Endothelial cell of umbilical vein (primary cell): ENCODE measurements at regions not wholly inside any gene's neighbourhood (a gene's known extent, or its start where the extent isn't known, plus 50 kb on each side); places are given as distances from the start of the nearest gene placed in this dataset.

Source experiments
- BruUV-seq: library from RNA; stranded (reverse); fragments of 400-500 nt; replicated peaks from 2 replicates; lab custom pipeline; 2021; lab: Mats Ljungman, UMichigan
- CTCF ChIA-PET: fragments of 300-600, 350-600 bp; sonication (Branson Sonifier 250); formaldehyde crosslinking; loops from one replicate; lab custom pipeline; 2021; ENCODE audit warnings: antibody characterized with exemption, inconsistent platforms; lab: Charles Lee
- POLR2A ChIA-PET: fragments of 300-600, 350-600 bp; sonication (Branson Sonifier 250); formaldehyde crosslinking; loops from one replicate; lab custom pipeline; 2021; ENCODE audit warnings: antibody characterized with exemption, inconsistent platforms; lab: Charles Lee
- DNase-seq: peaks from one replicate; pipeline ENCODE4 v3.0.0-alpha.2; 2011; ENCODE audit warnings: low read depth, low spot score
- FAIRE-seq: peaks from 2 replicates; lab custom pipeline; 2011; peaks lifted over from hg19 to GRCh38; lab: Jason Lieb, UNC
- H2AFZ ChIP-seq: 2 replicates; pipeline ENCODE4 v1.6.0; 2012; ENCODE audit warnings: low read depth, low read length, control low read depth, inconsistent platforms
- H3K27ac ChIP-seq: 2 replicates; pipeline ENCODE4 v1.5.1; 2011; ENCODE audit warnings: low read depth, mild to moderate bottlenecking, control low read depth, low read length, moderate library complexity; ENCODE audit not compliant: insufficient read depth
- H3K27me3 ChIP-seq, 2 experiments: 2 replicates each; pipeline versions ENCODE4 v1.6.0 to v1.6.1; 2011; ENCODE audit warnings: low read length in 2 of 2, mixed read lengths in 1 of 2; ENCODE audit not compliant: control insufficient read depth in 2 of 2, insufficient read depth in 2 of 2
- H3K36me3 ChIP-seq, 2 experiments: 2 replicates in 1 of 2; 3 replicates in 1 of 2; pipeline ENCODE4 v1.5.1; 2011; ENCODE audit warnings: low read length in 2 of 2, mild to moderate bottlenecking in 1 of 2, moderate library complexity in 1 of 2; ENCODE audit not compliant: control insufficient read depth in 2 of 2, insufficient read depth in 2 of 2; ENCODE audit errors: extremely low read depth in 1 of 2
- H3K4me1 ChIP-seq: 3 replicates; pipeline ENCODE4 v1.5.1; 2011; ENCODE audit warnings: mild to moderate bottlenecking, low read length; ENCODE audit not compliant: control insufficient read depth, insufficient read depth; ENCODE audit errors: extremely low read depth
- H3K4me2 ChIP-seq: 2 replicates; pipeline ENCODE4 v1.6.1; 2011; ENCODE audit warnings: low read length, control low read depth, mixed read lengths; ENCODE audit not compliant: insufficient read depth
- H3K4me3 ChIP-seq, 3 experiments: fragments of 200-600 bp in 1 of 3; sonication (generic), shearing (Covaris generic) in 1 of 3; replicated peaks in 1 of 3; 2 replicates each; pipeline ENCODE4 v1.5.1; 2011 to 2016; ENCODE audit warnings: control low read depth in 3 of 3, low read length in 3 of 3, mild to moderate bottlenecking in 2 of 3, inconsistent platforms in 1 of 3, low read depth in 1 of 3, moderate library complexity in 1 of 3; ENCODE audit not compliant: insufficient read depth in 1 of 3
- H3K79me2 ChIP-seq: 2 replicates; pipeline ENCODE4 v1.6.0; 2012; ENCODE audit warnings: low read length, inconsistent platforms; ENCODE audit not compliant: control insufficient read depth, insufficient read depth
- H3K9ac ChIP-seq: replicated peaks from 2 replicates; pipeline ENCODE3; 2011; ENCODE audit warnings: low read length, control low read depth; ENCODE audit not compliant: insufficient read depth; ENCODE audit errors: extremely low read depth
- H3K9me1 ChIP-seq: replicated peaks from 3 replicates; pipeline ENCODE4 v1.6.0; 2011; ENCODE audit warnings: mild to moderate bottlenecking, low read length; ENCODE audit not compliant: control insufficient read depth, insufficient read depth; ENCODE audit errors: extremely low read depth
- H3K9me3 ChIP-seq: replicated peaks from 2 replicates; pipeline ENCODE4 v1.5.1; 2012; ENCODE audit warnings: low read length, inconsistent platforms; ENCODE audit not compliant: control insufficient read depth, insufficient read depth
- H4K20me1 ChIP-seq: replicated peaks from 2 replicates; pipeline ENCODE3; 2011; ENCODE audit warnings: mild to moderate bottlenecking, low read length; ENCODE audit not compliant: control insufficient read depth, insufficient read depth; ENCODE audit errors: extremely low read depth
- EZH2 ChIP-seq: IDR thresholded peaks from 2 replicates; pipeline ENCODE4 v1.6.1; 2012; ENCODE audit warnings: borderline replicate concordance, low read depth, mild to moderate bottlenecking, moderate library complexity, low read length, inconsistent platforms; ENCODE audit not compliant: severe bottlenecking
- FOS ChIP-seq: IDR thresholded peaks from 2 replicates; pipeline ENCODE4 v1.6.1; 2011; ENCODE audit warnings: mild to moderate bottlenecking, low read length, moderate library complexity, borderline replicate concordance; ENCODE audit not compliant: insufficient read depth
- GATA2 ChIP-seq: IDR thresholded peaks from 2 replicates; pipeline ENCODE4 v1.7.0; 2011; ENCODE audit warnings: low read depth, mild to moderate bottlenecking, moderate library complexity, mixed read lengths, low read length; ENCODE audit not compliant: insufficient read length, insufficient read depth
- JUN ChIP-seq: IDR thresholded peaks from 2 replicates; pipeline ENCODE4 v1.6.1; 2011; ENCODE audit warnings: borderline replicate concordance, low read depth; ENCODE audit not compliant: insufficient read length, insufficient read depth
- MYC ChIP-seq: IDR thresholded peaks from one replicate; pipeline ENCODE4 v1.6.1; 2011; ENCODE audit warnings: mild to moderate bottlenecking, low read depth, low read length
- POLR2A ChIP-seq: IDR thresholded peaks from 2 replicates; pipeline ENCODE4 v1.6.1; 2012; ENCODE audit warnings: low read depth, mild to moderate bottlenecking, control low read depth, low read length
- POLR2AphosphoS5 ChIP-seq: IDR thresholded peaks from 2 replicates; pipeline ENCODE4 v1.6.1; 2012; ENCODE audit warnings: low read depth, mild to moderate bottlenecking, control low read depth, low read length, moderate library complexity; ENCODE audit not compliant: insufficient read depth
- dilution Hi-C: fragments of 300-500 bp; cut with MboI; formaldehyde crosslinking; loops from one replicate; pipeline ENCODE4 v1.15.0; 2019; ENCODE audit warnings: low sequenced_read_pairs; ENCODE audit not compliant: extremely low pct_ligation_motif_present
- intact Hi-C: fragments of 100-400 bp; cut with micrococcal nuclease; formaldehyde crosslinking; loops from one replicate; pipeline ENCODE4 v1.10.0; 2022
- TF ChIP-seq, protein P1 (sequence below): IDR thresholded peaks from 2 replicates; pipeline ENCODE4 v1.6.1; 2011; ENCODE audit not compliant: insufficient read depth, insufficient read length
- TF ChIP-seq, protein P2 (sequence below), 2 donors: IDR thresholded peaks; 1 replicate in 1 of 2; 2 replicates in 1 of 2; pipeline ENCODE4 v1.5.1; 2011; ENCODE audit warnings: low read length in 2 of 2, mild to moderate bottlenecking in 2 of 2, moderate library complexity in 2 of 2, control low read depth in 1 of 2, inconsistent platforms in 1 of 2, low read depth in 1 of 2; ENCODE audit not compliant: insufficient read depth in 1 of 2; ENCODE audit errors: extremely low read depth in 1 of 2

DNA sequence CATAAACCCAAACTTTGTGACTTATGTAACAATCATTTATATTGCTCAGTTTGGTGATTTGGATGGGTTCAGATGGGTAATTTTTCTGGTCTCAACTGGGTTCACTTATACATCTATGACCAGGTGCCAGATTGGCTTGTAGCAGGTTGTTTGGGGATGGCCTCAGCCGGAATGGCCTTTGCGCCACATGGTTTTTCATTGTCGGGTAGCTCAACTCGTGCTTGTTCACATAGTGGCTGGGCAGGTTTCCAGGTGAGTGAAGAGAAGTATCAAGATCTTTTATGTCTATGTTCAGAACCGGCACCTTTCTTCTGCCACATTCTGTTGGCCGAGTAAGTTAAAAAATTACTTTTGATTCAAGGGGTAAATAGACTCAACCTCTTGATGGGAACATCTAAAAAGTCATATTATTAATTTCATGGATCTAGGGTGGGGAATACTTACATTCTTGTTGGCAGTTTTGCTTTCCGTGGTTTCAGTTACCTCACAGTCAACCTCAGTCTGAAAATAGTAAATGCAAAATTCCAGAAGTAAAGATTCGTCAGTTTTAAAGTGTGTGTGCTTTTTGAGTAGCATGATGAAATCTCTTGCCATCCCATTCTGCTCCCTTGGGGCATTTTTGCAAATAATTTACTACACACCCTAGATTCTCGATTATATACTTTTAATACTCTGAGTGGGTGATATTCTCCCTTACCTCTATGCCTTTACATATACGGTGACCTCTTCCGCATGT lies 745.7 kb upstream of the CCDC54 start:
- Histone ChIP-seq H4K20me1 (no peaks in the 10 kb centered on the region), H3K4me1 (peaks cover 15% of the 10 kb centered on the region), H3K27ac (no peak overlapping the region), H3K9me1 (no peaks in the 10 kb centered on the region), H3K4me3 (no peak overlapping the region), H3K79me2 (no peaks in the 10 kb centered on the region), H3K36me3 (no peaks in the 10 kb centered on the region), H3K9me3 (no peaks in the 10 kb centered on the region), H3K9ac (no peak overlapping the region), H3K4me2 (no peak overlapping the region), H3K27me3 (no peaks in the 10 kb centered on the region), H2AFZ (no peak overlapping the region)
- DNase-seq = no peak
- dilution Hi-C loops (no loop called here), intact Hi-C loops (no loop called here)
- CTCF ChIA-PET = no interaction called here
- no peak for FAIRE-seq
- TF ChIP-seq FOS = no peak
- no peak for TF ChIP-seq EZH2
- TF ChIP-seq, protein P1, sequence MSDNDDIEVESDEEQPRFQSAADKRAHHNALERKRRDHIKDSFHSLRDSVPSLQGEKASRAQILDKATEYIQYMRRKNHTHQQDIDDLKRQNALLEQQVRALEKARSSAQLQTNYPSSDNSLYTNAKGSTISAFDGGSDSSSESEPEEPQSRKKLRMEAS = no peak
- no peak for TF ChIP-seq GATA2
- no peak for TF ChIP-seq MYC
- BruUV-seq = no TSS peak
- POLR2A ChIA-PET = no interaction called here

DNA sequence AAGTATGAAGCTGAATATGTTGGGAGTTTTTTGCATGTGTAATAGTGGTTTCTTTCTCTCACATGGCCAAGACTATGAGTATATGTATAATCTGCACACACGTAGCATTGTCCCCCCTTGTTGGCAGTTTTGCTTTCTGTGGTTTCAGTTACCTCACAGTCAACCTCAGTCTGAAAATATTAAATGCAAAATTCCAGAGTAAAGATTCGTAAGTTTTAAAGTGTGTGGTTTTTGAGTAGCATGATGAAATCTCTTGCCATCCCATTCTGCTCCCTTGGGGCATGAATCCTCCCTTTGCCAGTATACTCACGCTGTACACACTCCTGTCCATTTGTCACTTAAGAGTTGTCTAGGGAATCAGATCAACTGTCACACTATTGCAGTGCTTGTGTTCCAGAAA lies 742.0 kb upstream of the CCDC54 start:
- no peak for FAIRE-seq
- no peaks in the 10 kb centered on the region for H3K27me3 ChIP-seq
- H3K27ac ChIP-seq = no peak overlapping the region
- dilution Hi-C loops = no loop called here
- no peak overlapping the region for H2AFZ ChIP-seq
- H3K4me3 ChIP-seq = no peak overlapping the region
- intact Hi-C loops = no loop called here
- BruUV-seq = no TSS peak
- ChIA-PET POLR2A (no interaction called here), CTCF (no interaction called here)
- no peaks in the 10 kb centered on the region for H3K79me2 ChIP-seq
- DNase-seq = no peak
- TF ChIP-seq MYC = no peak
- no peak for TF ChIP-seq JUN
- TF ChIP-seq EZH2 = no peak
- no peak for TF ChIP-seq GATA2
- TF ChIP-seq POLR2A = no peak
- no peak for TF ChIP-seq FOS
- TF ChIP-seq, protein P1 = no peak
- no peak for TF ChIP-seq POLR2AphosphoS5
- TF ChIP-seq, protein P2, sequence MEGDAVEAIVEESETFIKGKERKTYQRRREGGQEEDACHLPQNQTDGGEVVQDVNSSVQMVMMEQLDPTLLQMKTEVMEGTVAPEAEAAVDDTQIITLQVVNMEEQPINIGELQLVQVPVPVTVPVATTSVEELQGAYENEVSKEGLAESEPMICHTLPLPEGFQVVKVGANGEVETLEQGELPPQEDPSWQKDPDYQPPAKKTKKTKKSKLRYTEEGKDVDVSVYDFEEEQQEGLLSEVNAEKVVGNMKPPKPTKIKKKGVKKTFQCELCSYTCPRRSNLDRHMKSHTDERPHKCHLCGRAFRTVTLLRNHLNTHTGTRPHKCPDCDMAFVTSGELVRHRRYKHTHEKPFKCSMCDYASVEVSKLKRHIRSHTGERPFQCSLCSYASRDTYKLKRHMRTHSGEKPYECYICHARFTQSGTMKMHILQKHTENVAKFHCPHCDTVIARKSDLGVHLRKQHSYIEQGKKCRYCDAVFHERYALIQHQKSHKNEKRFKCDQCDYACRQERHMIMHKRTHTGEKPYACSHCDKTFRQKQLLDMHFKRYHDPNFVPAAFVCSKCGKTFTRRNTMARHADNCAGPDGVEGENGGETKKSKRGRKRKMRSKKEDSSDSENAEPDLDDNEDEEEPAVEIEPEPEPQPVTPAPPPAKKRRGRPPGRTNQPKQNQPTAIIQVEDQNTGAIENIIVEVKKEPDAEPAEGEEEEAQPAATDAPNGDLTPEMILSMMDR (IDR thresholded peaks at IDR 0.05; ENCODE audit: extremely low read depth in 1 of 2, insufficient read depth in 1 of 2, low read depth in 1 of 2, low read length in 2 of 2) = no peak
- no peaks in the 10 kb centered on the region for H3K9me3 ChIP-seq
- no peaks in the 10 kb centered on the region for H3K4me1 ChIP-seq
- no peaks in the 10 kb centered on the region for H4K20me1 ChIP-seq
- no peak overlapping the region for H3K9ac ChIP-seq
- no peak overlapping the region for H3K4me2 ChIP-seq
- no peaks in the 10 kb centered on the region for H3K9me1 ChIP-seq
- no peaks in the 10 kb centered on the region for H3K36me3 ChIP-seq
